Activated T-helper 9 cell treated with anti-CD3 and anti-CD28 coated beads, Interleukin-2, amount 50 U/mL, for 16 hours (primary cell): ENCODE measurements at regions not wholly inside any gene's neighbourhood (a gene's known extent, or its start where the extent isn't known, plus 50 kb on each side); places are given as distances from the start of the nearest gene placed in this dataset.
"Not testable (repeated sequence)": the region's sequence is repeated elsewhere in the genome, so short reads cannot be mapped to it uniquely, and the experiment has no call there.

Experiments
- DNase-seq: peaks from one replicate; pipeline ENCODE4 v3.0.0-alpha.2; 2020; ENCODE audit warnings: low read depth

- no peak for DNase-seq
Observed at GRCh38 chr12:125786143-125786542, 720.9 kb downstream of the AACS start.

- no peak for DNase-seq
Observed at GRCh38 chr12:125794401-125794800, 729.2 kb downstream of the AACS start.

GRCh38 chr12:125797421-125798175 is 732.4 kb downstream of the AACS start:
- DNase-seq: no peak

- no peak for DNase-seq
Observed at GRCh38 chr12:125804660-125805059, 739.4 kb downstream of the AACS start.

- no peak for DNase-seq
Observed at GRCh38 chr12:125824276-125824675, 759.0 kb downstream of the AACS start.

- no peak for DNase-seq
Observed at GRCh38 chr12:125835852-125836251, 770.6 kb downstream of the AACS start.

GRCh38 chr12:125836647-125837046 is 771.4 kb downstream of the AACS start:
- DNase-seq: no peak

GRCh38 chr12:125841332-125841731 is 776.1 kb downstream of the AACS start:
- DNase-seq: no peak

GRCh38 chr12:125852116-125852515 is 786.9 kb downstream of the AACS start:
- DNase-seq: no peak

GRCh38 chr12:125852679-125853078 is 787.4 kb downstream of the AACS start:
- DNase-seq: no peak

GRCh38 chr12:125853670-125854069 is 788.4 kb downstream of the AACS start:
- DNase-seq: no peak

- no peak for DNase-seq
Observed at GRCh38 chr12:125856366-125856765, 791.1 kb downstream of the AACS start.

- no peak for DNase-seq
Observed at GRCh38 chr12:125856896-125857295, 791.7 kb downstream of the AACS start.

- no peak for DNase-seq
Observed at GRCh38 chr12:125860672-125861288, 795.5 kb downstream of the AACS start.

GRCh38 chr12:125861299-125862281 is 796.4 kb downstream of the AACS start:
- DNase-seq: no peak

- DNase-seq: not testable (repeated sequence)
Observed at GRCh38 chr12:125865236-125865635, 800.0 kb downstream of the AACS start.

- DNase-seq: no peak
Observed at GRCh38 chr12:125871811-125872594, 806.8 kb downstream of the AACS start.

- DNase-seq: no peak
Observed at GRCh38 chr12:125873016-125873415, 807.8 kb downstream of the AACS start.

- DNase-seq: no peak
Observed at GRCh38 chr12:125878483-125878882, 813.2 kb downstream of the AACS start.

GRCh38 chr12:125882141-125882540 is 816.9 kb downstream of the AACS start:
- DNase-seq: no peak

GRCh38 chr12:125888921-125889320 is 823.7 kb downstream of the AACS start:
- DNase-seq: no peak

- no peak for DNase-seq
Observed at GRCh38 chr12:125889742-125890141, 824.5 kb downstream of the AACS start.
